Stomach (tissue), 4 donors: ENCODE measurements at regions not wholly inside any gene's neighbourhood (a gene's known extent, or its start where the extent isn't known, plus 50 kb on each side); places are given as distances from the start of the nearest gene placed in this dataset.

Experiments used
- POLR2A ChIP-seq, 4 donors: fragments of 450-650 bp; IDR thresholded peaks; one replicate each; pipeline ENCODE4 v1.6.1; 2016; ENCODE audit warnings: antibody characterized with exemption in 4 of 4, control low read depth in 2 of 4, mild to moderate bottlenecking in 1 of 4, moderate library complexity in 1 of 4
- TF ChIP-seq, protein P1 (sequence below), 7 experiments: fragments of 450-650 bp in 4 of 7; fragments of 200-600 bp in 3 of 7; sonication (generic) in 3 of 7; IDR thresholded peaks; one replicate each; pipeline ENCODE4 v1.5.1; 2016 to 2019; ENCODE audit warnings: antibody characterized with exemption in 7 of 7, control low read depth in 2 of 7, mild to moderate bottlenecking in 1 of 7

DNA sequence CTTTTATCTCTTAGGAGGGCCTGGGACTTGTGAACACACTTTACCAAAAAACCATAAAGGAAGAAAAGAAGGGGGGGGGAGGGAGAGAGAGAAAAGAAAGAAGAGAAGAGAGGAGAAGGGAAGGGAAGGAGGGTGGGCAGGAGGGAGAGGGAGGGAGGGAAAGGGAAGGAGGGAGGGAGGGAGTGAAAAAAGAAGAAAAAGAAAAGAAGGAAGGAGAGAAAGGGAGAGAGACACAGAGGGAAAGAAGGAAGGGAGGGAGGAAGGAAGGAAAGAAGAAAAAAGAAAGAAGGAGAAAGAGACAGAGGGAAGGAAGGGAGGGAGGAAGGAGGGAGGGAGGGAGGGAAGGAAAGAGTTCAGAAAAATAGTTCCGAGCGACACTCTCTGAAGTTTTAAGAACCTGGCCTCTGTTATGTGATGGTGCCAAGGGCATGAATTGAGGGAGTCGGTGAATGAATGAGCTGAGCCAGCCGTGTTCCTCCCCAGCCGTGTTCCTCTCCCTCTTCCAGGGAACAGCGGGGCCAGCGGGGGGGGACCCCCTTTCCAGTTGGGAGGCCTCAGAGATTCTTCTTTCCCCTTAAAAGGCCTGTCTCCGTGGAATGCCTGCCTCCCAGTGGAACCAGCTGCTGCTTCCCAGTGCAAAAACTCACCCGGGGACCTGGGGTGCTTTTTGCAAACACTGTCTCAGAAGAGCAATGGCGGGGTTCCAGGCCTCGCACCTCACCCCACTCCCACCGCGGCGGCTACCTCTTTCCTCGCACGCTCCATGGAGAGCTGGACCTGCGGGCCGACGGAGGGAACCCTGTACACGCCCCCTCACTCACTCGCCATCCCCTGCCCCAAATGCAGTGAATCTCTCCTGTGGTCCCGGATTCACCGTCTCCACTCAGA lies 84.1 kb downstream of the FOXL3 start:
- TF ChIP-seq POLR2A (IDR thresholded peaks at IDR 0.05): no peak
- TF ChIP-seq, protein P1, sequence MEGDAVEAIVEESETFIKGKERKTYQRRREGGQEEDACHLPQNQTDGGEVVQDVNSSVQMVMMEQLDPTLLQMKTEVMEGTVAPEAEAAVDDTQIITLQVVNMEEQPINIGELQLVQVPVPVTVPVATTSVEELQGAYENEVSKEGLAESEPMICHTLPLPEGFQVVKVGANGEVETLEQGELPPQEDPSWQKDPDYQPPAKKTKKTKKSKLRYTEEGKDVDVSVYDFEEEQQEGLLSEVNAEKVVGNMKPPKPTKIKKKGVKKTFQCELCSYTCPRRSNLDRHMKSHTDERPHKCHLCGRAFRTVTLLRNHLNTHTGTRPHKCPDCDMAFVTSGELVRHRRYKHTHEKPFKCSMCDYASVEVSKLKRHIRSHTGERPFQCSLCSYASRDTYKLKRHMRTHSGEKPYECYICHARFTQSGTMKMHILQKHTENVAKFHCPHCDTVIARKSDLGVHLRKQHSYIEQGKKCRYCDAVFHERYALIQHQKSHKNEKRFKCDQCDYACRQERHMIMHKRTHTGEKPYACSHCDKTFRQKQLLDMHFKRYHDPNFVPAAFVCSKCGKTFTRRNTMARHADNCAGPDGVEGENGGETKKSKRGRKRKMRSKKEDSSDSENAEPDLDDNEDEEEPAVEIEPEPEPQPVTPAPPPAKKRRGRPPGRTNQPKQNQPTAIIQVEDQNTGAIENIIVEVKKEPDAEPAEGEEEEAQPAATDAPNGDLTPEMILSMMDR (IDR thresholded peaks at IDR 0.05): no peak
